GM21367 (cell line): ENCODE measurements at regions not wholly inside any gene's neighbourhood (a gene's known extent, or its start where the extent isn't known, plus 50 kb on each side); places are given as distances from the start of the nearest gene placed in this dataset.
"Not testable (repeated sequence)": the region's sequence is repeated elsewhere in the genome, so short reads cannot be mapped to it uniquely, and the experiment has no call there.

Experiments used
- ATAC-seq: cut with Tn5 transposase; IDR thresholded peaks from one replicate; pipeline ENCODE4 v1.9.1; 2021; ENCODE audit not compliant: unreplicated experiment

- no peak for ATAC-seq
These were observed 52.3 kb upstream of the ARMC3 start for GRCh38 chr10:22875581-22875980.

GRCh38 chr10:22874189-22874854 lies 53.5 kb upstream of the ARMC3 start:
- no peak for ATAC-seq

DNA sequence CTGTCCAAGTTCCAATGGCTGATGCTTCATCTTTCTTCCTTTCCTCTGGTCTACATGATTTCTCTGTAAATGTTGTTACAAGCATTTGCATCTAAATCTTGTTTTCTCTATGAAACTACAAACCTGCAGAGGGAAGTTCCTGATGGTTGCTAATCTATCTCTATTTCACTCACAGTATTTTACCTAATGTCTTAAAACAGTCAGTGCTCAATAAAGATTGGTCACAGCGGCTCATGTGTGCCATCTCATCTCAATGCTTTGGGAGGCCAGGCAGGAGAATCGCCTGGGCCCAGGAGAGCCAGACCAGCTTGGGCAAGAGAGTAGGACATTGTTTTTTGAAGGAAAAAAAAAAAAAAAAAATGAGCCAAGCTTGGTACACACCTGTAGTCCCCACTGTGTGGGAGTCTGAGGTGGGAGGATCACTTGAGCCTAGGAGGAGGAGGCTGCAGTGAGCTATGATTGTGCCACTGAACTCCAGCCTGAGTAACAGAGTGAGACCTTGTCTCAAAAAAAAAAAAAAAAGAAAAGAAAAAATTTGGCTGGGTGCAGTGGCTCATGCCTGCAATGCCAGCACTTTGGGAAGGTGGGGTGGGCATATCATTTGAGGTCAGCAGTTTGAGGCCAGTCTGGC lies 71.3 kb upstream of the ARMC3 start:
- ATAC-seq, result peak; percentile 79

DNA sequence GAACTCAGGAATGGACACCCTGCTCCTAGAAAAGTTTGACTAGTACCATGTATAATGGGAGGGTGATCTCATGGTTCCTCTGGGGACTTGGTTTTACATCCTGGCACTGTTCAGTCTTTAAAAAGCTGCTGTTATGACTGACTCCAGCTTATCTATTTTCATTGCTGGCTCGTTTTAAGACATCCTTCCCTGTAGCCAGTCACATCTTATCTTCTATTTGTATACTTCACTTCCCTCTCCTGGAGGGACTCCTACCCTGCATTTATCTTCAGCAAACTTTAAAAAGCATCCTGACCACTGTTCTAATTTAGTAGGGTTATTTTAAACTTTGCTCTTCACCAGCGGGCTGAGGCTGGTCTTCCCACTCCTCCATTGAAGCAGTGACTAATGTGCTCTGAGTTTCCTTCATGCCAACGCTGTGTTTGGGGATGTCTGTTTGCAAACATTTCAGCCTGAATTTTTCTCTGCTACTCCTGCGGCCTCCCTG lies 72.9 kb upstream of the ARMC3 start:
- ATAC-seq, result no peak

GRCh38 chr10:22853906-22854447 lies 73.9 kb upstream of the ARMC3 start:
- ATAC-seq, result no peak

DNA sequence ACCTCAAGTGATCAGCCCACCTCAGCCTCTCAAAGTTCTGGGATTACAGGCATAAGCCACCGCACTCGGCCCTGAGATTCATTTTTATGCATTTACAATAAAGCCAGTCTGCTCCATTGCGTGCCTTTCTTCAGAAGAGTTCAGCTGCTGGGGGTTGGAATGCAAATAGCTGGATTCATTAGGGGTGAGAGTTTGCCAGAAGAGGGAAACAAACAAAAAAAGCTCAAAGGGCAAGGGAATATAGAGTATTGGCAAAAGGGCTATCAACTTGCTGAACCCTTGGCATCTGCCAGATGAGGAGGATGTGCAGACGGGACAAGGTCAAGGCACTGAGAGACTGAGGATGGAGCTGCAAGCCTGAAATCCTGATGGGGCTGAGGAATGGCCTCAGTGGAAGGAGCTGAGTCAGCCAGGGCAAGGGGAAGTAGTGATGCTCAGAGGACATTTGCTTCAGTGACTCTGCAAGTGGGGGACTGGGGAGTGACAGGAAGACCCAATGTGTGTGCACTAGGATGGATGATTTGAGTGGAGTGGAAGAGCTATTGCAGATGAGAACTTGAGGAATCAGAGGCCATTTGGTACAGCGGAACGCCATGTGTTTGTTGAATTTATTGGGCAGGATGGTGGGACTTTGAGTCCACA lies 75.0 kb upstream of the ARMC3 start:
- ATAC-seq, result no peak

DNA sequence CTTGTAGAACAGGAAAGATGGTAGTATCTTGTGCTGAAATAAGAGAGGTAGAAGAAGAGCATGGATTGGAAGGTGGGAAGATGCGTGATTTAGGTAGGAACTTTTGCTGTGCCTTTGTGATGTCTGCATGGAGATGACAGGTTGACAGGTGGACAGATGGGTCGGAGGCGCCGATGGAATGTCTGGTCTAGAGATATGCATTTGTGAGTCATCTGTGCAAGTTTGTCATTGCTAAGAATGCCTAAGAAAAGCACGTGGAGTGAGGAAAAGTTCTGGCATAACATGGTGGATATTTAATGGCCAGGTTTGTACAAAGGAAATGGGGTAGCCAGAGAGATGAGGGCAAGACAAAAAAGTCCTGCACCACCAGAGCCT lies 76.0 kb upstream of the ARMC3 start:
- no peak for ATAC-seq

- ATAC-seq, result no peak
These were observed 77.3 kb upstream of the ARMC3 start for GRCh38 chr10:22850541-22850940.

DNA sequence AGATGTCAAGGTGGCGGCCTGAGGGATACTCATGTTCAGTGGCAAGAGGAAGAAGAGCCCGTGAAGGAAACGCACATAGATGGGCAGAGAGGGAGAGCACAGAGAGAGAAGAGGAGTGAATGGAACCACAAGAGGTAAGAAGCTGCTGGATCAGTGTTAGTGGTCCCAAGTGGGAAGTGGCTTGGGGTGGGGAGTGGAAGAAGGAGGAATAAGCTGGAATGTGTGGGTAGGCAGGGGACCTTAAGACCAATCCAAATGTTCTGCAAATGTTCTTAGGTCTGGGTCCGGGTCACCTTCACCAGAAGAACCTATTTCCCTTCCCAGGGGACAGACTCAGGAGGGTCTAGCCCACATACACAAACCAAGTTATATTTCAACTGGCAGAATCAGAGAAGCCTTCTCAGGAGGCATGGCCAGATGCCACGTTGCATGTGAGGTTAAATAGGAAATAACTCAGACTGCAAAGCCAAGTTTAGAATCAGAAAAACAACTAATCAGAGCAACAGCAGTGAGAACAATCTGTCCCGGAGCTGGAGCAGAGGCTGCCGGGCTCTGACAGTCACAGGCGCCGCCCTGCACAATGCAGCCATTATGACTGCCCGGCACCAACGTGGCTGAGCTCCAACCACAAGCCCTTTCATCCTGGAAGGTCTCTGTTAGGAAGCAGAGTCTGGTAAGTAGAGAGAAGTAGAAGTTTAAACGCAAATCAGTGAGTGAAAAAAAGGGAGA lies 78.6 kb upstream of the ARMC3 start:
- ATAC-seq, result no peak

GRCh38 chr10:22848509-22848908 lies 79.3 kb upstream of the ARMC3 start:
- ATAC-seq, result no peak

GRCh38 chr10:22846294-22846693 lies 81.6 kb upstream of the ARMC3 start:
- ATAC-seq, result no peak

DNA sequence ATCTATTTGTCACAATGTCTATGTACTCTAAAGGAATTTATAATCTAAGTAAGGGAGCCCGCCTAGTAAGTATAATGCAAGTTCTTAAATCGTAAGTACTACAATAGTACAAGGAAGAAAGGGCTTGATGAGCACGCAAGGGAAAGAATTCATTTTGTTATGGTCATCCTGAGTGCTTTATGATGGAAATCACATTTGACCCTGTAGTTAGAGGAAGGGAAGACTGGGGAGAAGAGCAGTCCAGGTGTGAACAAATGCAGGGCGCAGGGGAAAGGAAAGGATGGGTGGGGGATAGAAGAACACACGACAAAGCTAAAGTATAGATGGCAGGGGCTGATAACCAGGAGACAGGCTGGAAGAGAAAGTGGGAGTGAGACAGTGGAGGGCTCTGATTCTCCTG lies 88.2 kb upstream of the ARMC3 start:
- ATAC-seq, result no peak

DNA sequence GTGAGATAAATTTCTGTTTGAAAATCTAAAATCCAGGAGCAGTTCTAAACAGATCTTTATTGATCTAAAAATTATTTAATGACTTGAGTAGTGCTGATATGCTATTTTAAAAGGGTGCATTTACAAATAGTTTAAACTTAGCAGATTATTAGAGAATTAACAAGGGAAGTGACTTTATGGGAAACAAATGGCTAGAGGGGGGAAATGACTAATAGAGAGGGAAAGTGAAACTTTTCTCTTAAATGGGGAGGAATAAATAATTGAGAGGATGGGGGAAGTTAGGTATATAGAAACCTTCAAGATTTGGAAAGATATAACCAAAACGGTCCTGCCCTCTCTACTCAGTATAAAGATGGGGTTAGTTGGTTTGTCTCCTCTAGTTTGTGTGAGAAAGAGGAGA lies 90.1 kb upstream of the ARMC3 start:
- no peak for ATAC-seq

DNA sequence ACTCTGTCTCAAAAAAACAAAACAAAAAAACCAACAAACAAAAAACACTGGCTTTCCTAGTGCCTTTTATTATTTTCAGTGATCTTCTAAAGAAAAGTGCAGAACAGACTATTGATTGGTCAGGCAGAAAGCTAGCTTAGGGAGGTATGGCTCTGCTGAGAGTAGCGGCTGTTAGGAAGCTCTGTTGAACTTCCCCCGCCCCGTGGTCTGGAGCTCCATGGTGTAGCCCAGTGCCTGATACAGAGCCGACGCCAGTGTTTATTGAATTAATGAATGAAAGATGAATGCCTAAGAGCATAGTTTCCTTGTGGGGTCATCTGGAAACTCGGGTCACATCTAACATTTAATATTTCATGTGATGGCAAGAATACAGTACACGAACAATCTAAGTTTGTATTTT lies 90.5 kb upstream of the ARMC3 start:
- no peak for ATAC-seq

DNA sequence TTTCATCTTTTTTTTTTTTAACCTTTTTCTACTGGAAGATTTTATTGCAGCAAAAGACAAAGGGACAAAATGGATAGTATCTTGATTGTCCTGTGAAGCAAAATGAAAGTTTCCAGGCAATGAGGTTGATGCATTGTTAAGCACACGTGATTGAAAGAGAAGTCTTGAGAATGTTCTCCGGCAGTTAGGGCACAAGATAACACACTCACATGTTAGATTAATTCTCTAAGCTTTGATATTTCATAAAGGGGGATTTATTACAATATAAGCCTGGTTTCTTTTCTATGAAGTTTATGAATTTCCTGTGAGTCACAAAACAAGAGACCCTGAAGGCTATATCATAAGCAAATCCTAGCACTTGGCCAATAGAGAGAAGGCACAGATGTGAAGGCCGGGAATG lies 93.4 kb upstream of the ARMC3 start:
- ATAC-seq, result no peak

GRCh38 chr10:22833781-22834180 lies 94.1 kb upstream of the ARMC3 start:
- no peak for ATAC-seq

DNA sequence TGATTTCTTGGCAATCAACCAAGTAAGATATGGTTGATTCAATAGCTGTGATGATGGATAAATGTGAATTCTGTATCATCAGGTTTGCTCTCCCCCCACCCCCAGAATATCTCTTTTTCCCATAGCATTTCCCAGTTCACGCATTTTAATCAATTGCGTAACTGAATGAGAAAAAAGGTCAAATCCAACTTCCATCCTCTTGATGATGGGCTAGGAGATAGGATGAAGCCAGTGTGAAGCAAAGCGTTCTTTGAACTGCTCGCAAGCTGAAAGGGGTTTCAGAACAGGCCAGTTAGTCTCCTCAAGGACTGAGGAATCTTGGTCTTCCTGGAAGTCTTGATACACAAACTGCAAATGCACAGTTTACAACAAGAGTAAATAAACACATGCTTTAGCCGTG lies 94.5 kb upstream of the ARMC3 start:
- no peak for ATAC-seq

DNA sequence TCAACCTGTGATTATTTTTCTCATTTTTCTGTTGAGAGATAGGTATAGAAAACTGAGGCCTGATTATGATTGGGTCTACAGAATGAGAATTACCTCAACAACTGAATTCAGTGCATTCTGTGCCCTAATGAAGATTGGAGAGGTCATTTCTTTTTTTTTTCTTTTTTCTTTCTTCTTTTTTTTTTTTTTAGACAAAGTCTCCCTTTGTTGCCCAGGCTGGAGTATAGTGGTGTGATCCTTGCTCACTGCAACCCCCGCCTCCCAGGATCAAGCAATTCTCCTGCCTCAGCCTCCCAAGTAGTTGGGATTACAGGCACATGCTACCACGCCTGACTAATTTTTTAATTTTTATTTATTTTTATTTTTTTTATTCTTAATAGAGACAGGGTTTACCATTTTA lies 95.0 kb upstream of the ARMC3 start:
- ATAC-seq, result no peak

- no peak for ATAC-seq
These were observed 95.7 kb upstream of the ARMC3 start for GRCh38 chr10:22832066-22832602.

GRCh38 chr10:22831586-22831985 lies 96.3 kb upstream of the ARMC3 start:
- no peak for ATAC-seq

- not testable (repeated sequence) for ATAC-seq
These were observed 99.1 kb upstream of the ARMC3 start for GRCh38 chr10:22828712-22829111.
